ENCODE measurements at regions not wholly inside any gene's neighbourhood (a gene's known extent, or its start where the extent isn't known, plus 50 kb on each side); places are given as distances from the start of the nearest gene placed in this dataset.

- TF ChIP-seq, protein P1, sequence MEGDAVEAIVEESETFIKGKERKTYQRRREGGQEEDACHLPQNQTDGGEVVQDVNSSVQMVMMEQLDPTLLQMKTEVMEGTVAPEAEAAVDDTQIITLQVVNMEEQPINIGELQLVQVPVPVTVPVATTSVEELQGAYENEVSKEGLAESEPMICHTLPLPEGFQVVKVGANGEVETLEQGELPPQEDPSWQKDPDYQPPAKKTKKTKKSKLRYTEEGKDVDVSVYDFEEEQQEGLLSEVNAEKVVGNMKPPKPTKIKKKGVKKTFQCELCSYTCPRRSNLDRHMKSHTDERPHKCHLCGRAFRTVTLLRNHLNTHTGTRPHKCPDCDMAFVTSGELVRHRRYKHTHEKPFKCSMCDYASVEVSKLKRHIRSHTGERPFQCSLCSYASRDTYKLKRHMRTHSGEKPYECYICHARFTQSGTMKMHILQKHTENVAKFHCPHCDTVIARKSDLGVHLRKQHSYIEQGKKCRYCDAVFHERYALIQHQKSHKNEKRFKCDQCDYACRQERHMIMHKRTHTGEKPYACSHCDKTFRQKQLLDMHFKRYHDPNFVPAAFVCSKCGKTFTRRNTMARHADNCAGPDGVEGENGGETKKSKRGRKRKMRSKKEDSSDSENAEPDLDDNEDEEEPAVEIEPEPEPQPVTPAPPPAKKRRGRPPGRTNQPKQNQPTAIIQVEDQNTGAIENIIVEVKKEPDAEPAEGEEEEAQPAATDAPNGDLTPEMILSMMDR (conservative IDR thresholded peaks at IDR 0.05; ENCODE audit: low read depth, low read length): no peak
- no peak for TF ChIP-seq RFX5 (IDR thresholded peaks at IDR 0.05; ENCODE audit: low read depth, low read length)
- TF ChIP-seq BHLHE40 (IDR thresholded peaks at IDR 0.05; ENCODE audit: low read depth, low read length): no peak
- no peak for TF ChIP-seq RCOR1 (IDR thresholded peaks at IDR 0.05; ENCODE audit: insufficient replicate concordance, low read length)
Observed at GRCh38 chr2:185227391-185227790, 511.2 kb upstream of the FSIP2 start.

All from IMR-90 (cell line).